Omental fat pad (tissue), 3 donors: ENCODE measurements at regions not wholly inside any gene's neighbourhood (a gene's known extent, or its start where the extent isn't known, plus 50 kb on each side); places are given as distances from the start of the nearest gene placed in this dataset.

Experiments used
- ATAC-seq: fragments of 150-250 bp; one replicate; pipeline ENCODE4 v1.9.1; 2016; ENCODE audit warnings: mild to moderate bottlenecking, moderate library complexity; ENCODE audit not compliant: low FRiP score
- DNase-seq: peaks from one replicate; pipeline ENCODE4 v3.0.0-alpha.2; 2019; ENCODE audit warnings: low spot score
- CTCF ChIP-seq, 3 donors: fragments of 450-650 bp; IDR thresholded peaks; one replicate each; pipeline ENCODE4 v1.5.1; 2016 to 2017; ENCODE audit warnings: antibody characterized with exemption in 3 of 3, mild to moderate bottlenecking in 3 of 3, moderate library complexity in 2 of 3

- TF ChIP-seq CTCF (IDR thresholded peaks at IDR 0.05) = no peak
- no peak for DNase-seq
- no peak for ATAC-seq
Observed at GRCh38 chr11:110830747-110831146, 118.5 kb upstream of the ARHGAP20 start.

GRCh38 chr11:110830344-110830743, 118.1 kb upstream of the ARHGAP20 start:
- DNase-seq = no peak
- no peak for ATAC-seq
- TF ChIP-seq CTCF (IDR thresholded peaks at IDR 0.05) = no peak

GRCh38 chr11:110829873-110830272, 117.6 kb upstream of the ARHGAP20 start:
- ATAC-seq (no peak), DNase-seq (no peak)
- TF ChIP-seq CTCF (IDR thresholded peaks at IDR 0.05) = no peak

GRCh38 chr11:110828086-110828485, 115.8 kb upstream of the ARHGAP20 start:
- no peak for DNase-seq
- ATAC-seq = no peak
- no peak for TF ChIP-seq CTCF (IDR thresholded peaks at IDR 0.05)

- no peak for ATAC-seq
- DNase-seq = no peak
- no peak for TF ChIP-seq CTCF (IDR thresholded peaks at IDR 0.05)
Observed at GRCh38 chr11:110827276-110827675, 115.0 kb upstream of the ARHGAP20 start.

GRCh38 chr11:110824912-110825620, 112.8 kb upstream of the ARHGAP20 start:
- ATAC-seq (no peak), DNase-seq (no peak)
- no peak for TF ChIP-seq CTCF (IDR thresholded peaks at IDR 0.05)

- no peak for TF ChIP-seq CTCF (IDR thresholded peaks at IDR 0.05)
- ATAC-seq = no peak
- no peak for DNase-seq
Observed at GRCh38 chr11:110818032-110818687, 105.9 kb upstream of the ARHGAP20 start.
